ENCODE measurements at regions not wholly inside any gene's neighbourhood (a gene's known extent, or its start where the extent isn't known, plus 50 kb on each side); places are given as distances from the start of the nearest gene placed in this dataset.
A peak's percentile ranks its signal among the peaks of the same experiment; 100 is the strongest.
"Not testable (repeated sequence)": the region's sequence is repeated elsewhere in the genome, so short reads cannot be mapped to it uniquely, and the experiment has no call there.

DNA sequence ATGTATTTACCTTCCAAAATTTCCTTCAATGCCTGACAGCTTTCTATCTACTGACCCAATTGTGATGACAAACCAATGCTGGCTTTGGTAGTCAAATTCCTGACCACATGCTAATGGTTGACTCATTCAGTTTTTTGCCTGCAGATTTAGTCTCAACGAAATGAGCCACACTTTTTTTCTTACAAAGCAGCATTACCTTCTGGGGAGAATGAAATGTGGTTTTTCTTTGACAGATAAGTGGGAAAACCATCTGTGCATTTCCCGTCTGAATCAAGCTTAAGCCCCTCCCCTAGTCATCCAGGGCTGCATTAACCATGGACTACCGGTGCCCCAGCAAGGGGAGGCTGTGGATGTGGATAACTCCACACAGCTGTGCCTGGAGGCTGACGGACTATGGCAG is 99.6 kb upstream of the TAF11L2 start:
- DNase-seq (ENCODE audit: low read depth): peak; percentile 87
- no peak overlapping the region for H3K4me3 ChIP-seq (ENCODE audit: low read depth, low read length)

DNA sequence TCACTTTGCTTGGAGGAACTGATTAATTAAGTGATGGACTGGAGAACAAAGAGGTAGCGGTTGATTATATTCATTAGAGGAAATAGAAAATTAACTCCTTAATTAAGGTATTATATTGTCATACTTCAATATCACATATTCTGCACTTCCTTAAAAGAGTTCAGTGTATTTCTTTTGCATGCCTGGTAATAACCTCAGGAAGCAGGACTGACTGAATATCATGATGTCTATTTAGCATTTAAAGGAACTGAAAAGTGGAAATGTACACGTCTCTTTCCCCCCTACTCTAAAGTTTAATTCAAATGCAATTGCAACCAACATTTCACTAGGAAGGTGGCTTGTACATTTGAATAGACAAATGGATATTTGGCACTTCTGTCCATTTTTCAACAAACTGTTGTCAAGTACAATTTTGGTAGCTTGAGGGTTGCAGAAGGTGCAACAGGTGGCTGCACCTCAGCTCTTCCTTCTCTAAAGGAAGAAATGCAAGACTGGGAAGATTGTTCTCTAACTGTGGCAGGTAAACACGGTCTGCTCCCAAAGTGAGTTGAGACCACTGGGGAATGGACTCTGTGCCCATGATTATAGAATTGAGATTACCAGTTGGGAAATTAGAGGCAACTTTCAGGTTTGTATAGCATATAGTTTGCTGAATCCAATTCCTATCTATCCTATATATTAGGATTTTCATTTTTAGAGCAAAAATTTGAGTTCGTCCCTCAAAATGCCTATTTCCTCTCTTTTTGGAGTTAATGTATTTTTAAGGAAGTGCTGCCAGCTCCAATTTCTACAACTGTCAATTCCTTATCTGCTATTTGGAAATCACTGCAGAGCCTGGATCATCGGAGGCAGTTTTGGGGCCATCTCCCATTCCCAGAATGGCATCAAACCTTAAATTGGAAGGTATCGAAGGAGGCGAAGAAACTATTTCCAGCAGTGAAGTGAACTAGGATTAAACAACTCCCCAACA is 98.9 kb upstream of the TAF11L2 start:
- DNase-seq (ENCODE audit: low read depth): no peak
- H3K4me3 ChIP-seq (ENCODE audit: low read depth, low read length): no peak overlapping the region

DNA sequence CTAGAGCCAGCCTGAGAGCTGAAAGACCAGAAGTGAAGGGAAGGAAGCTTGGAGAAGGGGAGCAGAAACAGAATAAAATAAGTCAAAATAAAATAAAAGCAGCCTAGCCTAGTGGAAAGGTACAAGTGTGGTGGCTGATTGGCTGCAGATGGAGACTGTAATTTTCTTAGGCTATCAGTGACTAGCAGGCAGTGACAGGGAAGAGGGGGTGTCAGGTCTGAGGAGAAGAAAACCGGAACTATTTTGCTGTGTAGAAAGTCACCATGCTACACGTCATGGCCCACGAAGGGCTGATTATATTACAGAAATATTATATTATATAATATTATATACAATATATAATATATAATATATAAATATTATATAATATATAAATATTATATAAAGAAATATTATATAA is 98.1 kb upstream of the TAF11L2 start:
- no peak for DNase-seq (ENCODE audit: low read depth)
- H3K4me3 ChIP-seq (ENCODE audit: low read depth, low read length): no peak overlapping the region

DNA sequence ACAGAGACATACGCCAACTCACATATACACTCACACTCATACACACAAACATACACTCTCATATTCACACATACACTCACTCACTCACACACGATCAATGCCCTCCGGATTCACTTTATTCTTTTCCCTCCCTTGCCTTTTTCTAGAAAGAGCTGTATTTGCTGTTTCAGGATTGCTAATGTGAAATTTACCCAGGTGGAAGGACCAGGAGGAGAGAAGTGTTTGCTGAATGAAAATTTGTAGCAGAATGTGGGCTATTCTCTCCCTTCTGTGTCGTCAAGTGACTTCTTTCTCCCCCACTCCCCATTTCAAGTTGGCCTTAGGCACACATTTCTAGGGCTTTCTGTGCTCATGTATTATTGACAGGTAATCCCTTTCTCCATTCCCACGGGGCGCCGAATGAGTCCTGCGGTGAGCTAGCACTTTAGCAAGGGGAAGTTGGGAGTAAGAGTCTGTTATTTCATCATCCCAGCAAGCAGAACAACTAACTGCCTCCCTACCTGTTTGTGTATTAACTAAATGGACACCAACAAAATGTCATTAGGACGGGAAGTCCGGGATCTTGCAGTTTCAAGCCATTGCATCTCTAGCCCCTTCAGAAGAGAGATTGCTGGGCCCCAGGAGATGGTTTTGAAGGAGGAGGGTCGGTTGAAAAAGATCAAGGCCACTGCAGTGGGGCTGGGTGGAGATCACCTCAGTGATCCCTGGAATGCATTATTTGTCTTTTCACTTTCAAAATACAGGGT is 97.1 kb upstream of the TAF11L2 start:
- DNase-seq (ENCODE audit: low read depth): no peak
- no peak overlapping the region for H3K4me3 ChIP-seq (ENCODE audit: low read depth, low read length)

DNA sequence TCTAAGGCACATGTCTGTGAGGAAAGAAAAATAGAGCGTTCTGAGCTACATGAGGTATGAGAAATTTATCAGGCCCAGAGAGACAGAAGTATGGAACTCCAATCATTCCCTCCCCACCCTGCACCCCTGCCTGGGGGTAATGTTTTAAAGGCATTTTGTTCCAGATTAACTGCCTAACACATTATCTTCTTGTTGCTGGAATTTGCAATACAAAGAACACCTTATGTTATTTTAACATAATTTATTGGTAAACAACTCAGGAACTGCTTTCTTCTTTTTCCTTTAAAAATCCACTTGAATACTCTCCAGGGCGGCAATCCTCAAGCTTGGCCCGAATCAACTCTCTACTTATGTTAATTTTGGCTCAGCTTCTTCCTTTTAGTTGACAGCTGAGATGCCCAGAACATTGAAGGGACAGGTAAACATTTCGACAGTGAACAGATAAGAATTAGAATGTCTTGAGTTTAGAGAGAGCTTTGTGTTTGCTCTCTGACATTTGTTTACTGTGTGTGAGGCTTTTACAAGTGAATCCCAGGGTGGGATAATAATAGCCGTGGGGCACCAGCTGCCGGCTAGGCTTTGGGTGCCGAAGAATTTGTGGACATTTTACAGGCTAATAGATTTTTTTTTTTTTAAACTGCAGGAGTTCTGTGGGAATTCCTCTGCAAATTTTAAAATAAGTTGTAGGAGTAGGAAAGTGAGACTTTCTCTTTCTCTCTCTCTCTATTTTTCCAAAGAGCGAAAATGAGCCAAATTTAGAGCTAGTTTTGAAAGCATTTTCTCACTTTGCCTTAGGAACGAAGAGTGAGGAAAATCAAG is 96.4 kb upstream of the TAF11L2 start:
- no peak overlapping the region for H3K4me3 ChIP-seq (ENCODE audit: low read depth, low read length)
- DNase-seq (ENCODE audit: low read depth): no peak

DNA sequence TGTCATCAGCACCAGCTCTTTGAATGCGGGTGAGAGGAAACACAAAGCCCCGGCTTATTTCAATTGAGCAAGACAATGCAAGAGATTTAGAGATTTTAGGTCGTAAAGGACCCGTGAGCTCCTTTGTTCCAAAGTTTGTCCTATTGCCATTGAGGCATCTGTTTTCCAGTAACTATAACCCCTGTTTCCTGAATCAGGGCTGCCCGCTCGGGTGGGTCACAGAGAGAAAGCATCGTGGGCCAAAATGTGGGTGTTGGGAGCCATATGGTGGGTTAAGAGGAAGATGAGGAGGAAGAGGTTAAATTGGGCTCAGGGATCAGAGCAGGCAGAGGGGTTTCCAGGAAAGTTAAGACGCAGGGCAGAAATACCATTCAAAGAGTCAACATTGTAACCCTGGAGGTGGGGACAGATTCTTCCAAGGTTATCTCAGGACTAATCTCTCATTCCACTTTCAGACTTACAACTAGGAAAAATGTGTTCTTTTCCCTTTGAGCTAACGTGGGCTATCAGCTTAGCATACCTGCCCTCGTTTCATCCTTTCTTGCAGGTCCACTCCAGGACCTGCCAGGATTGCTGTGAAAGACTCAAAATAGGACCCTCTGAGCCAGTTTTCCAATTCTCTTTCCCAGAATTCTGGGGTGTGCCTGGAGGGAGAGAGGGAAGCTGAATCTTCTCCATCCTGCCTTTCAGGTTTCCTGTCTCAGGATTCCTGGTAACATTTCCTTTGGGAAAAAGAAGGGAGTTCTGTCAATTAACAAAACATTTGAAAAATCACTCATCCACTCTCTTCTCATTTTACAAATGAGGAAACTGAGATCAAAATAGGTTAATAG is 95.5 kb upstream of the TAF11L2 start:
- H3K4me3 ChIP-seq (ENCODE audit: low read depth, low read length): no peak overlapping the region
- DNase-seq (ENCODE audit: low read depth): no peak

DNA sequence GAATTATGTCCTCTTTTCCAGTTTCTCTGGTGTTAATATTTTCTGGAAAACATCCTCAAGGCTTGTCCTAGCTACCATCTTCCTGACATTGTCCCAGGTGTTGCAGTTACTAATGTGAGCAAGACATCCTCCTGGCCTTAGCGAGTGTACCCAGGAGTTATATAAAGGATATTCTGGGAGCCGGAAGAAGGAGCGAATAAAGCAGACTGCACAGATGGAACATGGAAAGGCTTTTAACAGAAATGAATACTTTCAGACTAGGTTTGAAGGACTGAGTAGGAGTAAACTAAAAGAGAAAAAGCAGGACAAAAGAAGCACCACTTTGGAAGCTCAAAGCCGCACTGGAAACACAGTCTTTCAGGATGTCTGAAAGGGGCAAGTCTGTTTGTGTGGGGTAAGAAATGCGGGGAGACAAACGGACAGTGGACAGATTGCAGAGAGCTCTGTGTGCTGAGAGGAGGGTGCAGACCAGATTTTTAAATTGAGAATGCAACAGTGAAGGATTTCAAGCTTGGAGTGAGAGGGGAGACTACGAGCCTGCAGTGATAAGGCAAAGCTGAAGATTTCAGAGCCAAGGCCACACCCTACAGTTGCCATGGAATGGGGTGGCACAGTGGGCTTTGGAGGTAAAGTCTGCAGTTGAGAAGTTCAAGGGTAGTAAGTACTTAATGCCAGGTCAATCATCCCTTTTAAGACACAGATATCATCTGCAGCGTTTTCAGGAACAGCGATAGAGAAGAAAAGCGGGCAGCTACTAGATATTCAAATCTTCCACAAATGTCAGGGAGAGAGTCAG is 94.1 kb upstream of the TAF11L2 start:
- H3K4me3 ChIP-seq (ENCODE audit: low read depth, low read length): no peak overlapping the region
- DNase-seq (ENCODE audit: low read depth): no peak

DNA sequence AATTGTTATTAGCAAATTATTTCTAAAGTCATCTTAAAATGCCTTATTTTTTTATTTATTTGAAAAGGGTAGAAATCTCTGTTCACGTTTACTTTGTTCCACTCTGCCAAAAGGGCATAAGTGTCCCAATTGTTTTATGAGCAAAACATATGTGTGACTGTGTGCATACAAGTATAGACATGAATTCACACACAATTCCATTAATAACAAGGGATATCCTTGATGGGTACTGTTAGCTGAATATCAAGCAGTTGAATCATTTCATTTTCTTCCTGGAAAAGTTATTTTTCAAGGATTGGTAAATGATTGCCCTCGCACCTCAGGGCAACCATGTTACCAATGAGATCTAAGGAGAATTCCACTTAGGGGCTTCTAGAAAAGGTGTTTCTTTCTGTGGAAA is 92.1 kb upstream of the TAF11L2 start:
- no peak overlapping the region for H3K4me3 ChIP-seq (ENCODE audit: low read depth, low read length)
- DNase-seq (ENCODE audit: low read depth): no peak

DNA sequence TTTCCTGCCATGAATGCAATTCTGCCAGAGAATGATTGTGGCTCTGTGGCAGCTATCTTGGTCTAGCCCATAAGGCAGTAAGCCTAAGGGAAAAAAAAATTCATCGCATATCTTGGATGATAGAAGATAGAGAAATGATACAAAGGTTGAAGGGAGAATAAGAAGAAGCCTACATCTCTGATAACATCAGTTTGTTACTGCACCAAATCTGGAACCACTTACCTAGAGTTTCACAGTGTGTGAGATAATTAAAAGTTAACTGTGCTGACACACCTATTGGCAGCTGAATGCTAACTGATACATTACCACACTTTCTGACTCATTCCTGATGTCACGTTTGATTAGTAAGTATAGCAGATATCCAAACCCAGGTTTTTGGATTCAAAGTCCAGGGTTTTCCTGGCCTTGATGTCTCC is 91.6 kb upstream of the TAF11L2 start:
- no peak overlapping the region for H3K4me3 ChIP-seq (ENCODE audit: low read depth, low read length)
- DNase-seq (ENCODE audit: low read depth): no peak

DNA sequence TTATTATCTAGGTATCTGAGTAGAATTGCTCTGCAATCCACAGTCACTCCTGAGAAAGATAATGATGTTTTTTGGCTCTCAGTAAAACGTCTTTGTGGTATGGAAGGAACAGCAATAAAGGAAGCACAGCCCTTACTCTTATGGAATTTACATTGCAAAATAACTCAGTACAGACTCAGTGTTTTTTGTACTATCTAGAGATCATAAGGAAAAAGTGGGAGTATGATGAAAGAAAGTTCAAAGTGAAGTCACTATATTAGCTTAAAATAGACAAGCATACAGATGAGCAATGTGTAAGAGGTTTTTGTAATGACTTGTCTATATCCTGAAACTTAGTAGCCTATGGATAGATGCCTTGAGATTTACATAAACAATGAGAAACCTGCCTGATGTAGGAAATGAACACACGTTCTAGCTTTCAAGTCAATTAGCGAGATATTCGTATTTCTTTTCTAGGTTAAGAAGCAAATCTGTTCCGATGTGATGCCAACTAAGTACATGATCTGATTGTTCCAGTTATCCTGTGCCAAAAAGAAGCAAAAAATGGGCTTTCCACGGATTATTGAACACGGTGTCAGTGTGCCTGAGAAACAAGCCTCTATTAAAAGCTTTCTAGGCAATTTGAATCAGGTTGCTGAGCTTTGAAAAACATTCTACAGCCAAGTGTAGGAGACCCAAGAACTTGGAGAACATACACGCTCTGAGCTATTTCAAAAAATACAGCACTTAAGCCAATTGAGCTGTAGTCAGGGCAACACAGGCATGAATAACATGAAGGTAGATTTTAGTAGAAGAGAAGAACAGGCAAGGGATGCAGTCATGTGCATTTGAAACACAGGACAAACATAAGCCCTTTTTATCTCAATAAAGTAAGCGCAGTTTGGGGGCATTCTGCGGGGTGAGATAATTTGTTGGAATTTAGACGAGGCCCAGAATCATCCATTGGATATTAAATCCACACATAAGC is 86.3 kb upstream of the TAF11L2 start:
- peak; percentile 81 for DNase-seq (ENCODE audit: low read depth)
- H3K4me3 ChIP-seq (ENCODE audit: low read depth, low read length): no peak overlapping the region

DNA sequence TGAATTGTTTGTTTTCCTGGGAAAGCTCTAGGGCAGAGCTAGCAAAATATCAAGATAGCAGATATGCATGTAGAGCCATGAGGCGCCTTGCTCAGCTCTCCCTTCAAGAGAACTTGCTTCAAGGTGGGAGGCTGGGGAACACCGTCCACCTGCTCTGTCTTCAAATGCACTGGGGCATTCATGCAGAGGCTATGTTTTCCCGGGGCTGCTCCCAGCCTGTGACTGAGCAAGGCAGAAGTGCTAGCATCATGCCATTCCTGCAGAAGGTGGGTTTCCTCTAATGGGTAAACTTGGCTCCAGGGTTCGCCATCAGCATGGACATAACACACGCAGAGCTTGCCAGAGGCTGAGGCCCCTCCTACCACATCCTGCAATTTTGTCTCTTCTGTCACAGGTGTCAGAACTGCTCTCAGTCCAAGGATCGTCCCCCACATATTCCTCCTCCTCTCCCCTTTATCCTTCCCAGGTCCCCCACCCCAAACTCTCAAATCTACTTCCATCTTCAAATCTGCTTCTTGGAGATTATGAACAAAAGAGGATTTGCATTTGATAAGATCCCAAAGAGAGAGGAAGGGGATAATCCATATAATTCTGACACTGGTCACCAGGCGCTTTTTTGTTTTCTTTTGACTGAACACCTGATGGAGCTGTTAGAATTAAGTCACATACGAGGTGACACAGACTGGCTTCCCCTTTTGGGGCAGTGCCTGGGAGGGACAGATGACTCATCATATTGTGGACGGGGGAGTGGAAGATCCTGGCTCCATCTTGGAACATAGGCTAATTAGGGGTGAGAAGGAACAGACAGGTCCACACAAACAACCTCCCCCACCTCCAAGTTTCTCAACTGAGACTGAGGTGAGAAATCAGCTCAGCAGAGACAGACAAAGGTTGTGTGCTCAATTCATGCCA is 85.0 kb upstream of the TAF11L2 start:
- no peak overlapping the region for H3K4me3 ChIP-seq (ENCODE audit: low read depth, low read length)
- no peak for DNase-seq (ENCODE audit: low read depth)

DNA sequence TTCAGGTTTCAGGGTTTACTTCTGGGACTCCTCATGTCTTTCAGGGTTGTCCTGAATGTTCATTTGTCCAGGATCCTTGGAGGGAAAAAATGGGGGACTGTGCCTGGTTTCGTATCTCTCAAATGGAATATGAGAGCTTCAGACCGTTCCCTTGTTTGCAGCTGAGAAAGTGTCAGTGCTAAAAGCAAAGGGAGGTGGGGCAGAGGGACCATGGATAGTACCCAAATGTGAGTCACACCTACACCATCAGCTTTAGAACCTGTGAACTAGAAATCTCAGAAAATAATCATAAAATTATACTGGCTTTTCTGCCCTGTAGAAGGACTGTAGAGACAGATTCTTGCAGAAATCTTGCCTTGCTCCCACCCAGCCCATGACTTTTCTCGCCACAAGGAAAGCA is 84.3 kb upstream of the TAF11L2 start:
- no peak overlapping the region for H3K4me3 ChIP-seq (ENCODE audit: low read depth, low read length)
- DNase-seq (ENCODE audit: low read depth): no peak

DNA sequence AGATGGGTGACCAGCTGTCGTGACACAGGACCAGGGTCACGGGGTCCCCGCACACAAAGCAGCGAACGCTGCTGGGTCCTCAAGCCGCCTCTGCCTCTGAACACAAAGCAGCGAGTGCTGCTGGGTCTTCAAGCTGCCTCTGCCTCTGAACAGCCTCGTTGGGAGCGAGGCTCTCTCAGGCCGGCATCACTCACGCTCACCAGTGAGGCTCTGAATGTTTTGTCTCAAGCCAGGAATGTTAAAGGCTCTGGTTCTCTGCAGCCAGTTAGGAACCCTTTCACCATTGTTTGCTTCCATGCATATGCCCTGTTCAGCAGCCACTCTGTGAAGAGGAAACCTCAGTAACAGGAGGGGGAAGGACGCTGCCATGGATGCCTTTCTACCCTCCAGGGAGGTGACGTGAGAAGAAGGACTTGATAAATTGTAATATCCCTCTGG is 82.7 kb upstream of the TAF11L2 start:
- H3K4me3 ChIP-seq (ENCODE audit: low read depth, low read length): no peak overlapping the region
- DNase-seq (ENCODE audit: low read depth): no peak

DNA sequence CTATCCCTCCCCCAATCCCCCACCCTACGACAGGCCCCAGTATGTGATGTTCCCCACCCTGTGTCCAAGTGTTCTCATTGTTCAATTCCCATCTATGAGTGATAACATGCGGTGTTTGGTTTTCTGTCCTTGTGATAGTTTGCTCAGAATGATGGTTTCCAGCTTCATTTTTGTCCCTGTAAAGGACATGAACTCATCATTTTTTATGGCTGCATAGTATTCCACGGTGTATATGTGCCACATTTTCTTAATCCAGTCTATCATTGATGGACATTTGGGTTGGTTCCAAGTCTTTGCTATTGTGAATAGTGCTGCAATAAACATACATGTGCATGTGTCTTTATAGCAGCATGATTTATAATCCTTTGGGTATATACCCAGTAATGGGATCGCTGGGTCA is 81.7 kb upstream of the TAF11L2 start:
- H3K4me3 ChIP-seq (ENCODE audit: low read depth, low read length); DNase-seq (ENCODE audit: low read depth): not testable (repeated sequence)

DNA sequence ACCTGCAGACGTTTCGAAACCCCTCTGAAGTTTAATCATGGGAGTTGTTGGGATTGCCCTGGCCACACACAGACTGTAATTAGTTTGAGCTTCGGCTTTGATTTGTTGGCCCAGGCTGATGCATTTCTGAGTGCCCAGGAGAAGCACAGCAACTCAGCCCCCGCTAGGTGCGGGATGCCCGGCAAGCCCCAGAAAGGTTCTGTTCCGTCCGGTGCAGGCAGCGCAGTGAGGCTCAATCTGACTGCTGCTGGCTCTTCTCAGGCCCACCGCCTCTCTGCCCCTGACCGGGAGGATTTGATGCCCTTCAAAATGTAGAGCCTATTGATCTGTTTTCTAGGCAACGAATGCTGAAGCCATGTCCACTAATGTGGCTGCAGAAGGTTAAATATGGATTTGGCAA is 73.4 kb upstream of the TAF11L2 start:
- DNase-seq (ENCODE audit: low read depth): no peak

DNA sequence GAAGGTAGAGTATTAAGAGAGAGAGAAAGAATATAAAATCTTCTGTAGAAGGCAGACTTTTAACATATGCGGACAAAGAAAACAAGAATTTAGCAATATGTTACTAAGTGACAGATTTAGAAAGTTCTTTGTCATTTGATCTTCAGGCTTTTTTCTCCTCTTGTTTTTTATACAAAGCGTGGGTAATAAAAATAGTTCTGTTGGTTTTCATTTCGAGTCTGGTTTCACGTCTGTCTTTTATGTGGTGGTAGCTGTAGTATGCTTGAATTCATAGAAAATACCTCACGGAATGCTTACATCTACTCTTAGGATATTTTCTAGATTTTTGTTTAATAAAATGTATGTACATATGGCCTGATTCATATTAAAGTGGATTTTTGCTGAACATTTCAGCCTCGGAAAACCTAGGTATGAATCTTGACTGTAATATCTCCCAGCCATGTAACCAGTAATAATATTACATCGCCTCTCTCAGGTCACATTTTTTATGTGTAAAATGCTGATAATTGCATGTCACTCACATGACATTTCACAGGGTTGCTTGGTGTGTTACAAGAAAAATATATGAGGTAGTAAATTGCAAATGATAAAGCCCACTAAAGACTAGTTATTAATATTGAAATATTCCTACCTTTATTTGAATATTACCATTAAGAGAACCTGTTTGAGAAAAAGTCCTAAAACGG is 72.5 kb upstream of the TAF11L2 start:
- no peak for DNase-seq (ENCODE audit: low read depth)
- H3K4me3 ChIP-seq (ENCODE audit: low read depth, low read length): no peak overlapping the region

More for the DNA sequence above, 73.4 kb upstream of the TAF11L2 start:
- no peak overlapping the region for H3K4me3 ChIP-seq (ENCODE audit: low read depth, low read length)
